Testis (tissue), 2 donors: ENCODE measurements at regions not wholly inside any gene's neighbourhood (a gene's known extent, or its start where the extent isn't known, plus 50 kb on each side); places are given as distances from the start of the nearest gene placed in this dataset.
A peak's percentile ranks its signal among the peaks of the same experiment; 100 is the strongest.

ENCODE experiments used
- DNase-seq: peaks from one replicate; pipeline ENCODE4 v3.0.0-alpha.2; 2019
- H3K27ac ChIP-seq, 2 donors: fragments of 200-600 bp; sonication (generic); one replicate each; pipeline ENCODE4 v1.5.1; 2019
- H3K27me3 ChIP-seq: fragments of 200-600 bp; sonication (generic); one replicate; pipeline ENCODE4 v1.5.1; 2019
- H3K36me3 ChIP-seq: fragments of 200-600 bp; sonication (generic); one replicate; pipeline ENCODE4 v1.5.1; 2017; ENCODE audit warnings: low read depth; ENCODE audit errors: missing control alignments
- H3K4me1 ChIP-seq: fragments of 200-600 bp; sonication (generic); one replicate; pipeline ENCODE4 v1.5.1; 2019
- H3K4me3 ChIP-seq, 2 donors: fragments of 200-600 bp; sonication (generic); one replicate each; pipeline ENCODE4 v1.5.1; 2017 to 2019
- H3K9me3 ChIP-seq: fragments of 200-600 bp; sonication (generic); one replicate; pipeline ENCODE4 v1.5.1; 2017
- CTCF ChIP-seq, 3 experiments: fragments of 450-650 bp in 2 of 3; fragments of 200-600 bp in 1 of 3; sonication (generic) in 1 of 3; IDR thresholded peaks; one replicate each; pipeline ENCODE4 v1.5.1; 2016 to 2019; ENCODE audit warnings: antibody characterized with exemption in 3 of 3, mild to moderate bottlenecking in 2 of 3, moderate library complexity in 1 of 3
- POLR2A ChIP-seq: fragments of 450-650 bp; IDR thresholded peaks from one replicate; pipeline ENCODE4 v1.6.1; 2017; ENCODE audit warnings: antibody characterized with exemption, mild to moderate bottlenecking, moderate library complexity
- WGBS, 2 donors: methylation state at CpG; one replicate each; pipeline ENCODE4 v1.1.5; 2018; 5-methylcytosine and 5-hydroxymethylcytosine counted together
- intact Hi-C: fragments of 100-400 bp; cut with DNase I; formaldehyde crosslinking; loops from one replicate; pipeline ENCODE4 v1.15.1; 2023; ENCODE audit warnings: low total_unique reads

DNA sequence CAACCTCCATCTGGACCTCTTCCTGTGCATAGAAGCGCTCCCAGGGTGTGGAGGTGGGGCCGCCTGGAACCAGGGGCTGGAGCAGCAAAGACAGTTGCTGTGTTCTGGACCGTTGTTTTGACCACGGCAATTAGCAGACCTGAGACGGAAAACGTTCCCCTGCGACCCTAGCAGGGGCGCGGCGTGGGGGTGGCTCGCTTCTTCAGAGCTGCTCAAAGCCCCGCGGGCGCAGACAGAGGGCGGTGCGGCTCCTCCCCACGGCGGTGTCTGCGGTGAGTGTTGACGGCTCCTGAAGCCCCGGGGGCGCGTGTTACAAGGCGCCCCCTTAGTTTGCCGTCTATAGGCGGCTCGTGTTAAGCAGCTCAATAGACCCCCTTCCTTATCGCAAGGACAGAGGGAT, 79.2 kb downstream of the TRIML1 start:
- no peaks in the 10 kb centered on the region for H3K36me3 ChIP-seq
- peak; percentile 20 for DNase-seq
- H3K9me3 ChIP-seq, result no peaks in the 10 kb centered on the region
- H3K27me3 ChIP-seq, result no peaks in the 10 kb centered on the region
- H3K4me1 ChIP-seq, result no peaks in the 10 kb centered on the region
- WGBS, 2 donors, result 41 to 73% methylated on average over 26 to 28 of the region's 28 CpGs
- no peak for TF ChIP-seq POLR2A
- TF ChIP-seq CTCF (IDR thresholded peaks at IDR 0.05), result no peak
- H3K4me3 ChIP-seq, result peak overlapping the region in 1 of 2 donors; percentile 43
- H3K27ac ChIP-seq, result no peak overlapping the region
- intact Hi-C loops, result no loop called here

GRCh38 chr4:188220006-188220405, 80.8 kb downstream of the TRIML1 start:
- intact Hi-C loops, result no loop called here
- no peaks in the 10 kb centered on the region for H3K27me3 ChIP-seq
- 37 to 61% methylated on average over 4 of the region's 4 CpGs for WGBS, 2 donors

DNA sequence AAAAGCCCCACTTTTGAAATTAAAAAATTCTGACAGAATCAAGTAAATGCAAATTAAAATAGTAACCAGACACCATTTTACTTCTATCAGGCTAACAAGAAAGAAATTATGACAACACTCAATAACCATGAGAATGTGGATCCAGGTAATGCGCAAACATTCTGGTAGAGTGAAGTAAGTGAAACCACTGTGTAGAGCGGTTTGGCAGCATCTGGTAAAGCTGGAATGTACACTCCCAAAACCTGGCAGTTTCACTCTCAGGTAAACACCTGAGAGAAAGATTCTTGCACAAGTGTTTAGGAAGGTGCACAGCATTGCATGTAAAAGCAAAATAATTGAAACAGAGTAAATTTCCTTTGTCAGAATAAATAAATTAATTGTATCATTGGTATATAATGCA, 81.8 kb downstream of the TRIML1 start:
- no peak for DNase-seq
- Histone ChIP-seq H3K9me3 (no peaks in the 10 kb centered on the region), H3K4me3 (no peak overlapping the region), H3K36me3 (no peaks in the 10 kb centered on the region), H3K4me1 (no peaks in the 10 kb centered on the region), H3K27me3 (no peaks in the 10 kb centered on the region), H3K27ac (no peak overlapping the region)
- TF ChIP-seq CTCF (IDR thresholded peaks at IDR 0.05) (no peak), POLR2A (no peak)
- 90 to 98% methylated on average over 2 of the region's 2 CpGs for WGBS, 2 donors
- intact Hi-C loops, result no loop called here

More at GRCh38 chr4:188220006-188220405, 80.8 kb downstream of the TRIML1 start:
- H3K4me1 ChIP-seq, result no peaks in the 10 kb centered on the region
- H3K9me3 ChIP-seq, result no peaks in the 10 kb centered on the region
- DNase-seq, result no peak
- no peak overlapping the region for H3K27ac ChIP-seq
- TF ChIP-seq POLR2A (no peak), CTCF (IDR thresholded peaks at IDR 0.05) (no peak)
- H3K36me3 ChIP-seq, result no peaks in the 10 kb centered on the region
- H3K4me3 ChIP-seq, result no peak overlapping the region

DNA sequence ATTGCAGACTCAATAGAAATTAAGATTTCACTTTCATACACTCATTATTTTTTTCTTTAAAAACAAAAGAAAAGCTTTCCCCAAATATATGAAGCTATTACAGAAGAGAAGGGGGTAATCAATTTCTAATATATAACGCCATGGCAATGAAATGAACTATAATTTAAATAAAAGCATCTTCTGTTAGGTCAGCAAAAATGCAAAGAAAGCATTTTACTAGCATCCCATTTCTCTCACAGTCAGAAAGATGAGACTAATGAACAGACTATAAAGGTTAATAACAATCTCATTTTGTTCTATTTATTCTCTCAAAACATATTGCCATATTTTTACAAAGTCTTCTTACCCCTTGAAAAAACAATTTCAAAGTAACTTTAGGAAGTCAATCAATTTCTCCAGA, 89.0 kb downstream of the TRIML1 start:
- Histone ChIP-seq H3K27me3 (no peaks in the 10 kb centered on the region), H3K4me3 (no peak overlapping the region), H3K27ac (no peak overlapping the region), H3K36me3 (no peaks in the 10 kb centered on the region), H3K4me1 (no peaks in the 10 kb centered on the region), H3K9me3 (no peaks in the 10 kb centered on the region)
- 93 to 96% methylated on average over 1 of the region's 1 CpG for WGBS, 2 donors
- intact Hi-C loops, result no loop called here
- DNase-seq, result no peak
- TF ChIP-seq POLR2A (no peak), CTCF (IDR thresholded peaks at IDR 0.05) (no peak)

DNA sequence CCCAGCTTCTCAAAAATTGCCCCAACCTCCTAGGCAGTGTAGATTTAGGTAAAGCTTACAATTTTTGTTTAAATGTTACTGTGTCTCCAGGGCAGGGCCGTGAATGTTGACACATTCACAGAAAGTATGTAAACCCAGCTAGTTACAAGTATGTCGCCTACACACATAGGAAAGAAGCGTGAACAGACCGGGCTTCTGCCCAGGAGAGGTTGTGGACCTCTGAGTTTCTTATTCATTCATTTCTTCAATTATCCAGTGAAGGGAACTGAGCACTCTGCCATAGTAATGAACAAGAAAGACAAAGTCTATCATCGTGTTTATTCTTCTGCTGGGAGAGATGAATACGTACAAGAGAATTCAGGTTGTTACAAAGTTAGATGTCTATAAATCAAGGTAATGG, 93.2 kb downstream of the TRIML1 start:
- intact Hi-C loops, result no loop called here

More for the DNA sequence above, 93.2 kb downstream of the TRIML1 start:
- DNase-seq, result no peak
- Histone ChIP-seq H3K27ac (no peak overlapping the region), H3K9me3 (no peaks in the 10 kb centered on the region), H3K27me3 (no peaks in the 10 kb centered on the region), H3K4me1 (no peaks in the 10 kb centered on the region), H3K4me3 (no peak overlapping the region), H3K36me3 (no peaks in the 10 kb centered on the region)
- 64 to 75% methylated on average over 6 of the region's 6 CpGs for WGBS, 2 donors
- TF ChIP-seq CTCF (IDR thresholded peaks at IDR 0.05), result no peak
- no peak for TF ChIP-seq POLR2A
